ENCODE measurements at regions not wholly inside any gene's neighbourhood (a gene's known extent, or its start where the extent isn't known, plus 50 kb on each side); places are given as distances from the start of the nearest gene placed in this dataset.
"Not testable (repeated sequence)": the region's sequence is repeated elsewhere in the genome, so short reads cannot be mapped to it uniquely, and the experiment has no call there.

GRCh38 chr7:96792115-96792514, 82.5 kb upstream of the SEM1 start:
- Histone ChIP-seq H3K27me3 (replicated peaks; ENCODE audit: control insufficient read depth, insufficient read depth, low read length) (no peaks in the 10 kb centered on the region), H3K36me3 (ENCODE audit: control insufficient read depth, insufficient read depth, low read length) (no peaks in the 10 kb centered on the region), H3K4me3 (replicated peaks; ENCODE audit: low read depth, low read length) (no peak overlapping the region)
- DNase-seq (ENCODE audit: extremely low read depth, insufficient read length), result no peak
- TF ChIP-seq CTCF (IDR thresholded peaks at IDR 0.05; ENCODE audit: insufficient read depth, low read length, poor library complexity, severe bottlenecking), result no peak

DNA sequence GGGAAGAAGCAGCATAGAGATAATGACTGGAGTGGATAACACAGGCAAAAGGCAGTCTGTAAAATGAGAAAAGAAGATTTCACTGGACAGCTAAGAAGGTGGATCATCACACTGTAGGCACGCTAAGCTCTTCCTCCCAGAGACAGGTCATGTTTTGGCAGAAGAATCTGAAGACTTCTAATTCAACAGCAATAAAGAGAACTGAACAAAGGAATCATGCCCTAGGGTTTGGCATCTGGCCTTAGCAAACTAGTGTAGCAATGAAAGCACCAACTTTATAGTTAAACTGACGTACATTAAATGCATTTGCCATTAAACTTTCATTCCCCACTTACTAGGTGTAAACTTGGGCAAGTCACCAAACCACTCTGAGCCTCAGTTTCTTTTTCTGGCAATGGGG, 84.4 kb upstream of the SEM1 start:
- no peak for TF ChIP-seq CTCF (IDR thresholded peaks at IDR 0.05; ENCODE audit: insufficient read depth, low read length, poor library complexity, severe bottlenecking)
- Histone ChIP-seq H3K36me3 (ENCODE audit: control insufficient read depth, insufficient read depth, low read length) (no peaks in the 10 kb centered on the region), H3K27me3 (replicated peaks; ENCODE audit: control insufficient read depth, insufficient read depth, low read length) (no peaks in the 10 kb centered on the region), H3K4me3 (replicated peaks; ENCODE audit: low read depth, low read length) (no peak overlapping the region)
- DNase-seq (ENCODE audit: extremely low read depth, insufficient read length), result no peak

GRCh38 chr7:96800122-96800521, 90.5 kb upstream of the SEM1 start:
- H3K4me3 ChIP-seq (replicated peaks; ENCODE audit: low read depth, low read length), result no peak overlapping the region
- TF ChIP-seq CTCF (IDR thresholded peaks at IDR 0.05; ENCODE audit: insufficient read depth, low read length, poor library complexity, severe bottlenecking), result no peak
- DNase-seq (ENCODE audit: extremely low read depth, insufficient read length), result no peak
- no peaks in the 10 kb centered on the region for H3K36me3 ChIP-seq (ENCODE audit: control insufficient read depth, insufficient read depth, low read length)
- H3K27me3 ChIP-seq (replicated peaks; ENCODE audit: control insufficient read depth, insufficient read depth, low read length), result no peaks in the 10 kb centered on the region

DNA sequence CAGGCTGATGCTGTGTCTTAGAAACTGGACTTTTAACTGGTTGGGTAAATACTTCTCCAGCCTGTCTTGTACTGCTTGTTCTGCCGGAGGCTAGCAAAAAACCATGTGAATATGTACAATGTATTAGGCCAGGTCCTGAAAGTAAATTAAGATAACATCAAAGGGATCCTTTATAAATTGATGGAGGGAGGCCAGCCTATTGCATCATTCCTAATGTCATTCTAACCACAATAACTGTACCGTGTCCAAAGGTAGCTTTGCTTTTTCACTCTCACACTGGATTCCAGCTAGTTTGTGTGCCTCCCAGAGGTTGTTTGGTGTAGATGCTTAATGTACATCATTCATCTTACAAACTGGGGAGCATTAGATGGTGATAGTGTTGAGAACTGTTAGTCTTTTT, 91.2 kb upstream of the SEM1 start:
- TF ChIP-seq CTCF (IDR thresholded peaks at IDR 0.05; ENCODE audit: insufficient read depth, low read length, poor library complexity, severe bottlenecking), result no peak
- H3K4me3 ChIP-seq (replicated peaks; ENCODE audit: low read depth, low read length), result no peak overlapping the region
- H3K36me3 ChIP-seq (ENCODE audit: control insufficient read depth, insufficient read depth, low read length), result no peaks in the 10 kb centered on the region
- no peak for DNase-seq (ENCODE audit: extremely low read depth, insufficient read length)
- no peaks in the 10 kb centered on the region for H3K27me3 ChIP-seq (replicated peaks; ENCODE audit: control insufficient read depth, insufficient read depth, low read length)

- no peak for DNase-seq (ENCODE audit: extremely low read depth, insufficient read length)
- H3K4me3 ChIP-seq (replicated peaks; ENCODE audit: low read depth, low read length), result no peak overlapping the region
- H3K36me3 ChIP-seq (ENCODE audit: control insufficient read depth, insufficient read depth, low read length), result no peaks in the 10 kb centered on the region
- no peak for TF ChIP-seq CTCF (IDR thresholded peaks at IDR 0.05; ENCODE audit: insufficient read depth, low read length, poor library complexity, severe bottlenecking)
- H3K27me3 ChIP-seq (replicated peaks; ENCODE audit: control insufficient read depth, insufficient read depth, low read length), result no peaks in the 10 kb centered on the region
These were observed 109.6 kb upstream of the SEM1 start for GRCh38 chr7:96819111-96819700.

- not testable (repeated sequence) for H3K27me3 ChIP-seq (replicated peaks; ENCODE audit: control insufficient read depth, insufficient read depth, low read length); DNase-seq (ENCODE audit: extremely low read depth, insufficient read length); H3K36me3 ChIP-seq (ENCODE audit: control insufficient read depth, insufficient read depth, low read length); H3K4me3 ChIP-seq (replicated peaks; ENCODE audit: low read depth, low read length)
These were observed 111.5 kb upstream of the SEM1 start for GRCh38 chr7:96821131-96821530.
